ENCODE measurements at regions not wholly inside any gene's neighbourhood (a gene's known extent, or its start where the extent isn't known, plus 50 kb on each side); places are given as distances from the start of the nearest gene placed in this dataset.

DNA sequence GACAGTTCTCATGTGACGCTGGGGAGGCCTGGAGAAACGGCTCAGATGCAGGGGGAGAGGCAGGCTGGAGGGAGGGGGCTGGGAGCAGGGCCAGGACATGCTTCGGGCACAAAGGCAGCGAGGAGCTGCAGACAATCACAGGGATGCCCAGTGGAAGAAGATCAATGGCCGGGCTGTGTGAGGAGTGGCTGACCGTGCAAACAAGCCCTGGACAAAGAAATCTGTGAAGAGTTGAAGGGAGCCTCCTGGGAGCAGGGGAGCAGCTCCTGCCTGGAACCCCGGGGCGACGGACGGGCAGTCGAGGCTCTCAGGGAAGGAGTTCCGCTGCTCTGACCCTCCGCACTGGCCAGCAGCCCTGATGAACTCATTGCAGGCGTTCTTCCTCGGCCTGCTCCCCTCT lies 126.7 kb upstream of the B3GAT1 start:
- Histone ChIP-seq H3K4me1 (no peaks in the 10 kb centered on the region), H3K9me3 (no peaks in the 10 kb centered on the region), H3K36me3 (no peaks in the 10 kb centered on the region), H3K4me3 (no peak overlapping the region), H3K27ac (no peak overlapping the region), H3K27me3 (peaks cover 44% of the 10 kb centered on the region)
- ATAC-seq = no peak
- WGBS, 2 donors (ENCODE audit: low coverage in 1 of 2) = 70 to 75% methylated on average over 8 to 15 of the region's 15 CpGs
- TF ChIP-seq POLR2A (IDR thresholded peaks at IDR 0.05) (no peak), POLR2AphosphoS5 (IDR thresholded peaks at IDR 0.05) (no peak), EP300 (IDR thresholded peaks at IDR 0.05) (no peak)
- TF ChIP-seq, protein P1, sequence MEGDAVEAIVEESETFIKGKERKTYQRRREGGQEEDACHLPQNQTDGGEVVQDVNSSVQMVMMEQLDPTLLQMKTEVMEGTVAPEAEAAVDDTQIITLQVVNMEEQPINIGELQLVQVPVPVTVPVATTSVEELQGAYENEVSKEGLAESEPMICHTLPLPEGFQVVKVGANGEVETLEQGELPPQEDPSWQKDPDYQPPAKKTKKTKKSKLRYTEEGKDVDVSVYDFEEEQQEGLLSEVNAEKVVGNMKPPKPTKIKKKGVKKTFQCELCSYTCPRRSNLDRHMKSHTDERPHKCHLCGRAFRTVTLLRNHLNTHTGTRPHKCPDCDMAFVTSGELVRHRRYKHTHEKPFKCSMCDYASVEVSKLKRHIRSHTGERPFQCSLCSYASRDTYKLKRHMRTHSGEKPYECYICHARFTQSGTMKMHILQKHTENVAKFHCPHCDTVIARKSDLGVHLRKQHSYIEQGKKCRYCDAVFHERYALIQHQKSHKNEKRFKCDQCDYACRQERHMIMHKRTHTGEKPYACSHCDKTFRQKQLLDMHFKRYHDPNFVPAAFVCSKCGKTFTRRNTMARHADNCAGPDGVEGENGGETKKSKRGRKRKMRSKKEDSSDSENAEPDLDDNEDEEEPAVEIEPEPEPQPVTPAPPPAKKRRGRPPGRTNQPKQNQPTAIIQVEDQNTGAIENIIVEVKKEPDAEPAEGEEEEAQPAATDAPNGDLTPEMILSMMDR (IDR thresholded peaks at IDR 0.05) = no peak

DNA sequence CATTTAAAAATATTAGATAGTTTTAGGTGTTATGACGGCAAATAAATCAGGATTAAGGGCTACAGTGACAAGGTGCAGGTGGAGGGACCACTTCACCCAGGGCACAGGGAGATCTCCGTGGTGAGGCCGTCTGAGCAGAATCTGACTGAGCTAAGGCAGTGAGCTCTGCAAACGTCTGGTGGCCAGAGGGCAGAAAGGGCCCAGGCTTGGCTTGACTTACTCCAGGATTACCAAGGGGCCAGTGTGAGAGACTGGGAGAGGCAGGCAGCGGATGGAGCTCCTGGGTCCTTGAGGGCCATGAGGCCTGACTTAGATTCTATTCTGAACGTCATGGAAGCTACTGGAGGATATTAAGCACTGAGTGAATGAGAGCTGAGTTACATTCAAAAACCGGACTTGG lies 125.9 kb upstream of the B3GAT1 start:
- TF ChIP-seq POLR2AphosphoS5 (IDR thresholded peaks at IDR 0.05) (no peak), POLR2A (IDR thresholded peaks at IDR 0.05) (no peak), EP300 (IDR thresholded peaks at IDR 0.05) (no peak)
- TF ChIP-seq, protein P1 (IDR thresholded peaks at IDR 0.05) = no peak
- 56 to 100% methylated on average over 1 to 7 of the region's 7 CpGs for WGBS, 2 donors (ENCODE audit: low coverage in 1 of 2)
- ATAC-seq = no peak

DNA sequence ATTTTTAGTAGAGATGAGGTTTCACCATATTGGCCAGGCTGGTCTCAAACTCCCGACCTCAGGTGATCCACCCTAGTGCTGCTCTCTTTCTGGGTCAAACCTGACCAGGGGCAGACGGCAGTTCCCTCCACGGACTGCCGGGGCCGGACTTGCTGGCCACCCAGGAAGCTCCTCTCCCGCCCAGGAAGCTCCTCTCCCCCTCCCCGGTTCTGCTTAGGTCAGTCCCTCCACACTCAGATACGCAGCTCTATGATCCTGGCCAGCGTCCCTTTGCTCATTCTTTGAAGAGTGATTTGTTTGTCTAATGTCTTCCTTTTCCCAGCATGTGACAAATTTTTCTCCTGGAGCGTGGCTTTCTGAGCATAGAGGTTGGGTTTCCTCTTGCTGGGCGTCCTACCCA lies 125.3 kb upstream of the B3GAT1 start:
- no peaks in the 10 kb centered on the region for H3K4me1 ChIP-seq
- H3K4me3 ChIP-seq = no peak overlapping the region
- TF ChIP-seq, protein P1 (IDR thresholded peaks at IDR 0.05) = no peak
- TF ChIP-seq EP300 (IDR thresholded peaks at IDR 0.05) = no peak
- TF ChIP-seq POLR2A (IDR thresholded peaks at IDR 0.05) = no peak
- no peak for TF ChIP-seq POLR2AphosphoS5 (IDR thresholded peaks at IDR 0.05)
- WGBS, 2 donors (ENCODE audit: low coverage in 1 of 2) = 32 to 40% methylated on average over 7 of the region's 11 CpGs
- H3K36me3 ChIP-seq = no peaks in the 10 kb centered on the region
- H3K27me3 ChIP-seq = peaks cover 44% of the 10 kb centered on the region
- no peak for ATAC-seq
- H3K27ac ChIP-seq = no peak overlapping the region
- H3K9me3 ChIP-seq = no peaks in the 10 kb centered on the region

More for the DNA sequence above, 125.9 kb upstream of the B3GAT1 start:
- H3K4me3 ChIP-seq = no peak overlapping the region
- H3K36me3 ChIP-seq = no peaks in the 10 kb centered on the region
- H3K27me3 ChIP-seq = peaks cover 44% of the 10 kb centered on the region
- H3K27ac ChIP-seq = no peak overlapping the region
- H3K9me3 ChIP-seq = no peaks in the 10 kb centered on the region
- no peaks in the 10 kb centered on the region for H3K4me1 ChIP-seq

DNA sequence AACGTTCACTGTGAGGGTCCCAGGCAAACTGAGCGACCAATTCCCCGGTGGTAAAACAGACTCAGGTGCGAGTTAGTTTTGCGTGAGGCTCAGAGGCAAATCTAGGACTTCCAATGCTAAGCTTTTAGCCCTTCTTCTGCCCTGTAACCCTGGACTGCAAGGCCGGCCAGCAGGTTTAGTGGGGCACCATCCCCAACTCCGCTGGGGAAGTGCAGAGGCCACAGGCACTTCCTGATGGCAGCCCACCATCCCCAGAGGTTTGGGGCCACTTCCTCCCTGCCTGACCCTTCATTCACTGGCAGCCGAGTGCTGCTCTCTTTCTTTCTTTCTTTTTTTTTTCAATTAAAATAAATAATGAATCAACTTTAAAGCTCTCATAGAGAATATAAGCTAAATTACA lies 124.6 kb upstream of the B3GAT1 start:
- Histone ChIP-seq H3K27me3 (peaks cover 44% of the 10 kb centered on the region), H3K27ac (no peak overlapping the region), H3K4me3 (no peak overlapping the region), H3K4me1 (no peaks in the 10 kb centered on the region), H3K36me3 (no peaks in the 10 kb centered on the region), H3K9me3 (no peaks in the 10 kb centered on the region)
- ATAC-seq = no peak
- 43 to 61% methylated on average over 1 to 8 of the region's 8 CpGs for WGBS, 2 donors (ENCODE audit: low coverage in 1 of 2)
- TF ChIP-seq EP300 (IDR thresholded peaks at IDR 0.05) = no peak
- TF ChIP-seq, protein P1 (IDR thresholded peaks at IDR 0.05) = no peak
- TF ChIP-seq POLR2A (IDR thresholded peaks at IDR 0.05) = no peak
- TF ChIP-seq POLR2AphosphoS5 (IDR thresholded peaks at IDR 0.05) = no peak

DNA sequence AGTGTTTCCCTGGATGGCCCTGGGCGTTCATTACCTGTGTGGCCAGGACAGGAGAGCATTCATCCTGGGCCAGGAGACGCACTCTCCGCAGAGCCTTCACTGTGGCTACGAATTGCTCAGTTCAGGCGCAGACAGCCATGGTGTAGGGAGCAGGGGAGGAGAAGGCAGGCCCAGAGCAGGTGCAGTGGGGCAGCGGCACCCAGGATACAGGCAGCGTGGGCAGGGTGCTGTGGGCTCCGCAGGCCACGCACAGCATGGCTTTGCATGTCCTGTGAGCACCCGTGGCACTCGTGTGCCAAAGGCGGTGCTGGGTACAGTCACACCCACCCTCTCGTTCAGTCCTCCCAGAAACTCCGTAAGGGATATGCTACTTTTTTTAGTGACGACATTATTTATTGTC lies 124.2 kb upstream of the B3GAT1 start:
- H3K4me1 ChIP-seq = no peaks in the 10 kb centered on the region
- TF ChIP-seq, protein P1 (IDR thresholded peaks at IDR 0.05) = no peak
- TF ChIP-seq POLR2A (IDR thresholded peaks at IDR 0.05) = no peak
- no peak for TF ChIP-seq EP300 (IDR thresholded peaks at IDR 0.05)
- H3K9me3 ChIP-seq = no peaks in the 10 kb centered on the region
- H3K27ac ChIP-seq = no peak overlapping the region
- WGBS, 2 donors (ENCODE audit: low coverage in 1 of 2) = 40 to 72% methylated on average over 1 to 7 of the region's 15 CpGs
- no peak overlapping the region for H3K4me3 ChIP-seq
- H3K36me3 ChIP-seq = no peaks in the 10 kb centered on the region
- H3K27me3 ChIP-seq = peaks cover 47% of the 10 kb centered on the region
- ATAC-seq = no peak
